Loucy (cell line): ENCODE measurements at regions not wholly inside any gene's neighbourhood (a gene's known extent, or its start where the extent isn't known, plus 50 kb on each side); places are given as distances from the start of the nearest gene placed in this dataset.

ENCODE experiments used
- H2AFZ ChIP-seq: fragments of 200-600 bp; sonication (generic); 2 replicates; pipeline ENCODE4 v1.6.0; 2016; ENCODE audit warnings: antibody characterized with exemption, mild to moderate bottlenecking, low read length, moderate library complexity
- H3F3A ChIP-seq: fragments of 200-600 bp; 2 replicates; pipeline ENCODE4 v1.6.0; 2016; ENCODE audit warnings: antibody characterized with exemption, low read depth, mild to moderate bottlenecking
- H3K27me3 ChIP-seq: fragments of 200-600 bp; sonication (generic); 2 replicates; pipeline ENCODE4 v1.6.1; 2014; ENCODE audit warnings: low read length, mild to moderate bottlenecking; ENCODE audit not compliant: insufficient read depth, poor library complexity, severe bottlenecking
- H3K36me3 ChIP-seq: fragments of 200-600 bp; sonication (generic); 2 replicates; pipeline ENCODE4 v1.6.1; 2016; ENCODE audit warnings: low read length; ENCODE audit not compliant: insufficient read depth
- H3K4me1 ChIP-seq: fragments of 200-600 bp; sonication (generic); 2 replicates; pipeline ENCODE4 v1.5.1; 2014; ENCODE audit warnings: low read length, mild to moderate bottlenecking; ENCODE audit not compliant: insufficient read depth, poor library complexity, severe bottlenecking
- H3K4me2 ChIP-seq: fragments of 200-600 bp; sonication (generic); 2 replicates; pipeline ENCODE4 v1.6.0; 2014; ENCODE audit warnings: antibody characterized with exemption, low read length, low read depth, mild to moderate bottlenecking; ENCODE audit not compliant: poor library complexity, severe bottlenecking
- H3K4me3 ChIP-seq: fragments of 200-600 bp; sonication (generic); 2 replicates; pipeline ENCODE4 v1.5.1; 2014; ENCODE audit warnings: low read length, mild to moderate bottlenecking, mixed read lengths; ENCODE audit not compliant: poor library complexity, severe bottlenecking
- H3K79me2 ChIP-seq: fragments of 200-600 bp; sonication (generic); 2 replicates; pipeline ENCODE4 v1.6.1; 2014; ENCODE audit warnings: low read length; ENCODE audit not compliant: insufficient read depth
- H3K9ac ChIP-seq: fragments of 200-600 bp; sonication (generic); 2 replicates; pipeline ENCODE4 v1.6.0; 2014; ENCODE audit warnings: mild to moderate bottlenecking, low read depth, low read length, moderate library complexity; ENCODE audit not compliant: poor library complexity, severe bottlenecking
- H3K9me2 ChIP-seq: fragments of 200-600 bp; sonication (generic); replicated peaks from 2 replicates; pipeline ENCODE4 v1.6.1; 2016; ENCODE audit warnings: low read depth, low read length, mixed read lengths
- H3K9me3 ChIP-seq: fragments of 200-600 bp; sonication (generic); 2 replicates; pipeline ENCODE4 v1.6.1; 2014; ENCODE audit warnings: mild to moderate bottlenecking, antibody characterized with exemption, low read length, low read depth; ENCODE audit not compliant: insufficient read depth
- H4K20me1 ChIP-seq: fragments of 200-600 bp; sonication (generic); 2 replicates; pipeline ENCODE4 v1.6.0; 2014; ENCODE audit warnings: antibody characterized with exemption, low read length, mild to moderate bottlenecking; ENCODE audit not compliant: insufficient read depth, poor library complexity, severe bottlenecking
- CTCF ChIP-seq: fragments of 200-600 bp; sonication (generic); conservative IDR thresholded peaks from 2 replicates; pipeline ENCODE4 v1.5.1; 2014; ENCODE audit warnings: mild to moderate bottlenecking, antibody characterized with exemption, low read length
- EZH2phosphoT487 ChIP-seq: fragments of 200-600 bp; IDR thresholded peaks from 2 replicates; pipeline ENCODE4 v1.6.1; 2018; ENCODE audit warnings: antibody characterized with exemption, mild to moderate bottlenecking, moderate library complexity, borderline replicate concordance

GRCh38 chr11:80034801-80035200, 594.0 kb upstream of the TENM4 start:
- Histone ChIP-seq H3K36me3 (no peaks in the 10 kb centered on the region), H4K20me1 (no peaks in the 10 kb centered on the region), H3K4me2 (no peak overlapping the region), H3K4me3 (no peak overlapping the region), H3K79me2 (no peaks in the 10 kb centered on the region), H2AFZ (no peak overlapping the region), H3K9ac (no peak overlapping the region), H3K27me3 (no peaks in the 10 kb centered on the region), H3K9me3 (no peaks in the 10 kb centered on the region), H3K9me2 (0 out of 2 replicates have a peak, but pooled peaks cover 6% of the 10 kb centered on the region), H3F3A (no peaks in the 10 kb centered on the region), H3K4me1 (no peaks in the 10 kb centered on the region)
- TF ChIP-seq CTCF = no peak
- no peak for TF ChIP-seq EZH2phosphoT487

- H3F3A ChIP-seq = no peaks in the 10 kb centered on the region
- H2AFZ ChIP-seq = no peak overlapping the region
- H3K4me3 ChIP-seq = no peak overlapping the region
- H3K27me3 ChIP-seq = no peaks in the 10 kb centered on the region
- no peak overlapping the region for H3K9ac ChIP-seq
- H3K9me2 ChIP-seq = 0 out of 2 replicates have a peak, but pooled peaks cover 6% of the 10 kb centered on the region
- H4K20me1 ChIP-seq = no peaks in the 10 kb centered on the region
- H3K4me1 ChIP-seq = no peaks in the 10 kb centered on the region
- H3K9me3 ChIP-seq = no peaks in the 10 kb centered on the region
- TF ChIP-seq EZH2phosphoT487 (no peak), CTCF (no peak)
- no peaks in the 10 kb centered on the region for H3K36me3 ChIP-seq
- no peak overlapping the region for H3K4me2 ChIP-seq
- no peaks in the 10 kb centered on the region for H3K79me2 ChIP-seq
Measured at GRCh38 chr11:80031014-80031600, 590.3 kb upstream of the TENM4 start.

- H3K4me1 ChIP-seq = no peaks in the 10 kb centered on the region
- no peaks in the 10 kb centered on the region for H3F3A ChIP-seq
- TF ChIP-seq CTCF (no peak), EZH2phosphoT487 (no peak)
- H4K20me1 ChIP-seq = no peaks in the 10 kb centered on the region
- no peak overlapping the region for H2AFZ ChIP-seq
- no peak overlapping the region for H3K4me3 ChIP-seq
- no peaks in the 10 kb centered on the region for H3K27me3 ChIP-seq
- no peak overlapping the region for H3K4me2 ChIP-seq
- no peaks in the 10 kb centered on the region for H3K36me3 ChIP-seq
- H3K9me2 ChIP-seq = no peaks in the 10 kb centered on the region
- H3K9me3 ChIP-seq = no peaks in the 10 kb centered on the region
- no peaks in the 10 kb centered on the region for H3K79me2 ChIP-seq
- no peak overlapping the region for H3K9ac ChIP-seq
Measured at GRCh38 chr11:80028998-80029397, 588.2 kb upstream of the TENM4 start.
